SK-N-SH treated with all-trans-retinoic acid at 6 μM for 48 hours (cell line): ENCODE measurements at regions not wholly inside any gene's neighbourhood (a gene's known extent, or its start where the extent isn't known, plus 50 kb on each side); places are given as distances from the start of the nearest gene placed in this dataset.

Experiments
- PPARA ChIP-seq: fragments of 250-450 bp; sonication (Bioruptor Pico); IDR thresholded peaks from 2 replicates; pipeline ENCODE4 v1.5.0; 2020; ENCODE audit warnings: mild to moderate bottlenecking, borderline replicate concordance
- RARB ChIP-seq: fragments of 250-450 bp; sonication (Bioruptor Pico); IDR thresholded peaks from 2 replicates; pipeline ENCODE4 v1.8.0; 2021; ENCODE audit warnings: mild to moderate bottlenecking, moderate library complexity

GRCh38 chr4:179631321-179631720, 2189.1 kb upstream of the AGA start:
- TF ChIP-seq PPARA (no peak), RARB (CRISPR knock-in tag) (no peak)
